HepG2 (cell line): ENCODE measurements at regions not wholly inside any gene's neighbourhood (a gene's known extent, or its start where the extent isn't known, plus 50 kb on each side); places are given as distances from the start of the nearest gene placed in this dataset.

Experiments
- ATAC-seq: fragments of 200-7000 bp; cut with Tn5 transposase; 3 replicates; pipeline ENCODE4 v1.9.1; 2020; ENCODE audit warnings: mild to moderate bottlenecking, moderate library complexity
- BruUV-seq: library from RNA; stranded (reverse); fragments of 400-500 nt; replicated peaks from 2 replicates; lab custom pipeline; 2021; lab: Mats Ljungman, UMichigan
- CTCF ChIA-PET: fragments of 300-600 bp; formaldehyde crosslinking; extraction: SDS; loops from one replicate; lab custom pipeline; 2021; ENCODE audit warnings: low total read pairs, inconsistent platforms, low intra/inter-chr PET ratio; lab: Yijun Ruan, JAX
- POLR2A ChIA-PET: fragments of 350-600 bp; sonication (Branson Sonifier 250); formaldehyde crosslinking; loops from one replicate; lab custom pipeline; 2020; ENCODE audit warnings: antibody characterized with exemption, inconsistent platforms; lab: Yijun Ruan, JAX
- DNase-seq: peaks from one replicate; pipeline ENCODE4 v3.0.0-alpha.2; 2015; ENCODE audit warnings: low spot score
- FAIRE-seq: peaks from 3 replicates; lab custom pipeline; 2011; peaks lifted over from hg19 to GRCh38; lab: Jason Lieb, UNC
- H2AFZ ChIP-seq: one replicate; pipeline ENCODE4 v1.6.1; 2011; ENCODE audit warnings: low read length, inconsistent platforms
- H3K27ac ChIP-seq: fragments of 300-600 bp; 3 replicates; pipeline ENCODE4 v1.8.0; 2011; ENCODE audit warnings: mixed run types, mild to moderate bottlenecking, mixed read lengths, low read length, inconsistent platforms; ENCODE audit not compliant: insufficient read depth; ENCODE audit errors: extremely low read length
- H3K27me3 ChIP-seq, 2 experiments: fragments of 200-600 bp in 1 of 2; 2 replicates in 1 of 2; 3 replicates in 1 of 2; pipeline versions ENCODE4 v1.6.0 to v1.8.0; 2011; ENCODE audit warnings: low read length in 2 of 2, mild to moderate bottlenecking in 2 of 2, moderate library complexity in 2 of 2, inconsistent platforms in 1 of 2; ENCODE audit not compliant: insufficient read depth in 2 of 2, control insufficient read depth in 1 of 2
- H3K36me3 ChIP-seq, 2 experiments: fragments of 200-600 bp in 1 of 2; replicated peaks in 1 of 2; 2 replicates in 1 of 2; 3 replicates in 1 of 2; pipeline versions ENCODE4 v1.5.1 to v1.8.0; 2011; ENCODE audit warnings: low read length in 2 of 2, inconsistent platforms in 1 of 2; ENCODE audit not compliant: insufficient read depth in 2 of 2, control insufficient read depth in 1 of 2
- H3K4me1 ChIP-seq: 2 replicates; pipeline ENCODE4 v1.5.1; 2012; ENCODE audit warnings: low read length, inconsistent platforms; ENCODE audit not compliant: insufficient read depth
- H3K4me2 ChIP-seq: 2 replicates; pipeline ENCODE4 v1.6.0; 2011; ENCODE audit warnings: low read depth, low read length, inconsistent platforms
- H3K4me3 ChIP-seq, 3 experiments: fragments of 200-600 bp in 1 of 3; sonication (generic), shearing (Covaris generic) in 1 of 3; replicated peaks in 1 of 3; 2 replicates each; pipeline ENCODE4 v1.5.1; 2011 to 2016; ENCODE audit warnings: low read length in 3 of 3, inconsistent platforms in 2 of 3, low read depth in 2 of 3, mild to moderate bottlenecking in 2 of 3, control low read depth in 1 of 3, mixed read lengths in 1 of 3; ENCODE audit not compliant: insufficient read depth in 1 of 3
- H3K79me2 ChIP-seq: one replicate; pipeline ENCODE4 v1.6.1; 2011; ENCODE audit warnings: low read length, inconsistent platforms; ENCODE audit not compliant: insufficient read depth
- H3K9ac ChIP-seq: 2 replicates; pipeline ENCODE4 v1.6.0; 2011; ENCODE audit warnings: mild to moderate bottlenecking, low read depth, low read length, inconsistent platforms; ENCODE audit not compliant: insufficient read depth
- H3K9me3 ChIP-seq: 2 replicates; pipeline ENCODE4 v1.5.1; 2012; ENCODE audit warnings: mild to moderate bottlenecking, low read length
- H4K20me1 ChIP-seq: 2 replicates; pipeline ENCODE4 v1.6.0; 2011; ENCODE audit warnings: inconsistent platforms, mild to moderate bottlenecking, low read length, moderate library complexity; ENCODE audit not compliant: insufficient read depth
- BHLHE40 ChIP-seq: IDR thresholded peaks from 2 replicates; pipeline ENCODE4 v1.6.1; 2011; ENCODE audit warnings: low read length, improper control_type of control experiment
- GATAD1 ChIP-seq: IDR thresholded peaks from 2 replicates; pipeline ENCODE4 v1.6.1; 2016; ENCODE audit warnings: missing genetic modification reagents, missing compliant biosample characterization
- GATAD2A ChIP-seq: IDR thresholded peaks from 2 replicates; pipeline ENCODE4 v1.6.1; 2016
- HCFC1 ChIP-seq: fragments of 150-350 bp; IDR thresholded peaks from 2 replicates; pipeline ENCODE4 v1.6.1; 2014; ENCODE audit warnings: low read depth, low read length
- MIER2 ChIP-seq: IDR thresholded peaks from 2 replicates; pipeline ENCODE4 v1.6.1; 2016; ENCODE audit warnings: missing biosample characterization, missing genetic modification reagents
- MIXL1 ChIP-seq: IDR thresholded peaks from 2 replicates; pipeline ENCODE4 v1.6.1; 2016
- NCOA5 ChIP-seq: sonication (generic); formaldehyde crosslinking; IDR thresholded peaks from 2 replicates; pipeline ENCODE4 v1.4.0; 2020; ENCODE audit warnings: missing genetic modification reagents
- NFIC ChIP-seq: IDR thresholded peaks from 2 replicates; pipeline ENCODE4 v1.6.1; 2012; ENCODE audit warnings: mild to moderate bottlenecking, low read length, inconsistent platforms
- PBX3 ChIP-seq: sonication (generic); formaldehyde crosslinking; IDR thresholded peaks from 2 replicates; pipeline ENCODE4 v1.8.1; 2023; ENCODE audit warnings: missing genetic modification reagents, inconsistent platforms, borderline replicate concordance
- SETDB1 ChIP-seq: sonication (generic); formaldehyde crosslinking; IDR thresholded peaks from 2 replicates; pipeline ENCODE4 v1.5.1; 2020; ENCODE audit warnings: missing genetic modification reagents, mild to moderate bottlenecking, borderline replicate concordance
- SMC3 ChIP-seq: IDR thresholded peaks from 2 replicates; pipeline ENCODE4 v1.6.1; 2011; ENCODE audit warnings: low read length, improper control_type of control experiment
- SNAPC4 ChIP-seq: sonication (generic); formaldehyde crosslinking; IDR thresholded peaks from 2 replicates; pipeline ENCODE4 v1.4.0; 2020; ENCODE audit warnings: mild to moderate bottlenecking, missing genetic modification reagents
- ZMYM3 ChIP-seq: sonication (generic); formaldehyde crosslinking; IDR thresholded peaks from 2 replicates; pipeline ENCODE4 v1.5.1; 2020; ENCODE audit warnings: mild to moderate bottlenecking, missing genetic modification reagents
- ZNF260 ChIP-seq: sonication (generic); formaldehyde crosslinking; IDR thresholded peaks from 2 replicates; pipeline ENCODE4 v1.4.0; 2020; ENCODE audit warnings: missing genetic modification reagents, low read depth, mild to moderate bottlenecking, borderline replicate concordance
- ZNF431 ChIP-seq: sonication (generic); formaldehyde crosslinking; IDR thresholded peaks from 2 replicates; pipeline ENCODE4 v1.9.0; 2022; ENCODE audit warnings: missing genetic modification reagents, low read depth, mild to moderate bottlenecking, borderline replicate concordance
- ZNF652 ChIP-seq: IDR thresholded peaks from 2 replicates; pipeline ENCODE4 v1.6.1; 2016; ENCODE audit warnings: low read depth, borderline replicate concordance
- WGBS: methylation state at CpG from one replicate; pipeline ENCODE4 v1.1.6; 2017; ENCODE audit warnings: low lambda C conversion rate; 5-methylcytosine and 5-hydroxymethylcytosine counted together
- in situ Hi-C: cut with HindIII; loops from 2 replicates; pipeline ENCODE4 v1.10.0; 2017; ENCODE audit warnings: low pct_unique_long_range_greater_than_20kb; ENCODE audit not compliant: extremely low pct_ligation_motif_present
- intact Hi-C: fragments of 100-400 bp; cut with micrococcal nuclease; formaldehyde crosslinking; loops from one replicate; pipeline ENCODE4 v1.10.0; 2022; ENCODE audit not compliant: unreplicated experiment
- TF ChIP-seq, protein P1 (sequence below): sonication (generic); formaldehyde crosslinking; IDR thresholded peaks from 2 replicates; pipeline ENCODE4 v1.5.0; 2020; ENCODE audit warnings: mild to moderate bottlenecking, missing genetic modification reagents, moderate library complexity
- TF ChIP-seq, protein P2 (sequence below): sonication (generic); formaldehyde crosslinking; IDR thresholded peaks from 2 replicates; pipeline ENCODE4 v1.9.0; 2021; ENCODE audit warnings: missing genetic modification reagents, mild to moderate bottlenecking, borderline replicate concordance

DNA sequence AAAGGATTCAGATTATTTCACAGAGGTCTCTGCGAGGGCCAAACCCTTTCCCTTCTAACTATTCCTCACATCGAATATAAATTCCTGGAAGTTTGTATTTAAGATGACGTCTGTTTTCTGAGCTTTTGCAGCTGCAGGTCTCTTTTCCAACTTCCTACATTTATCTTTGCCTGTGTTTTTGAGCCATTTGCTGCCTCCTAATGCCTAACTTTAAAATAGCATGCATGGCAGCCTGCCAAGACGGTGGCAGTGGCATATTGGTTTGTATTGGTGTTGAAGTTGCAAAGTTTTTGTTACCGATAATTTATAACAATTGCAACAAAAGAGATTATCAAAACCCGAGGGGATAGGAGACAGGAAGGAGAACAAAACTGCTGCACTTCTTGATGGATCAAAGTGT is 187.1 kb upstream of the DNAJC19 start:
- H4K20me1 ChIP-seq: no peaks in the 10 kb centered on the region
- no peak overlapping the region for H3K27ac ChIP-seq
- WGBS: 1% methylated on average over 6 of the region's 6 CpGs
- ATAC-seq (peak; percentile 60; the same call in 2 of the 3 replicates), DNase-seq (peak; percentile 41), FAIRE-seq (no peak)
- no peaks in the 10 kb centered on the region for H3K27me3 ChIP-seq
- no peak overlapping the region for H3K9ac ChIP-seq
- no peaks in the 10 kb centered on the region for H3K79me2 ChIP-seq
- ChIA-PET CTCF (interaction anchor here (1.5 to 2.1 kb wide), 2 partner anchors 371 to 374 kb away, joined by 5 to 10 read pairs; no protein-coding TSS in a partner anchor), POLR2A (no interaction called here)
- H2AFZ ChIP-seq: no peak overlapping the region
- no peaks in the 10 kb centered on the region for H3K4me1 ChIP-seq
- in situ Hi-C loops (loop anchor here (10.0 kb wide), 1 partner anchor 372 kb away; no protein-coding TSS in a partner anchor), intact Hi-C loops (loop anchor here (1.0 to 10.0 kb wide), 2 partner anchors 192 to 373 kb away; partner anchors contain the start of gene DNAJC19)
- no peaks in the 10 kb centered on the region for H3K36me3 ChIP-seq
- BruUV-seq: no TSS peak
- no peaks in the 10 kb centered on the region for H3K9me3 ChIP-seq
- H3K4me3 ChIP-seq: no peak overlapping the region
- H3K4me2 ChIP-seq: no peak overlapping the region
- TF ChIP-seq SMC3: peak; percentile 65
- TF ChIP-seq ZNF652 (CRISPR knock-in tag): 0 out of 2 replicates have a peak, but pooled peaks have one; percentile 48
- TF ChIP-seq ZMYM3: no peak
- no peak for TF ChIP-seq GATAD1 (CRISPR knock-in tag)
- no peak for TF ChIP-seq MIER2 (CRISPR knock-in tag)
- no peak for TF ChIP-seq ZNF431 (CRISPR knock-in tag)
- no peak for TF ChIP-seq SETDB1
- TF ChIP-seq ZNF260: no peak
- 0 out of 2 replicates have a peak, but pooled peaks have one; percentile 52 for TF ChIP-seq NFIC
- TF ChIP-seq, protein P1, sequence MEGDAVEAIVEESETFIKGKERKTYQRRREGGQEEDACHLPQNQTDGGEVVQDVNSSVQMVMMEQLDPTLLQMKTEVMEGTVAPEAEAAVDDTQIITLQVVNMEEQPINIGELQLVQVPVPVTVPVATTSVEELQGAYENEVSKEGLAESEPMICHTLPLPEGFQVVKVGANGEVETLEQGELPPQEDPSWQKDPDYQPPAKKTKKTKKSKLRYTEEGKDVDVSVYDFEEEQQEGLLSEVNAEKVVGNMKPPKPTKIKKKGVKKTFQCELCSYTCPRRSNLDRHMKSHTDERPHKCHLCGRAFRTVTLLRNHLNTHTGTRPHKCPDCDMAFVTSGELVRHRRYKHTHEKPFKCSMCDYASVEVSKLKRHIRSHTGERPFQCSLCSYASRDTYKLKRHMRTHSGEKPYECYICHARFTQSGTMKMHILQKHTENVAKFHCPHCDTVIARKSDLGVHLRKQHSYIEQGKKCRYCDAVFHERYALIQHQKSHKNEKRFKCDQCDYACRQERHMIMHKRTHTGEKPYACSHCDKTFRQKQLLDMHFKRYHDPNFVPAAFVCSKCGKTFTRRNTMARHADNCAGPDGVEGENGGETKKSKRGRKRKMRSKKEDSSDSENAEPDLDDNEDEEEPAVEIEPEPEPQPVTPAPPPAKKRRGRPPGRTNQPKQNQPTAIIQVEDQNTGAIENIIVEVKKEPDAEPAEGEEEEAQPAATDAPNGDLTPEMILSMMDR (CRISPR knock-in tag): peak; percentile 70
- no peak for TF ChIP-seq PBX3 (CRISPR knock-in tag)
- no peak for TF ChIP-seq GATAD2A (CRISPR knock-in tag)
- TF ChIP-seq HCFC1: no peak
- TF ChIP-seq MIXL1 (CRISPR knock-in tag): 0 out of 2 replicates have a peak, but pooled peaks have one; percentile 23
- TF ChIP-seq BHLHE40: no peak
- no peak for TF ChIP-seq SNAPC4 (CRISPR knock-in tag)
- TF ChIP-seq, protein P2, sequence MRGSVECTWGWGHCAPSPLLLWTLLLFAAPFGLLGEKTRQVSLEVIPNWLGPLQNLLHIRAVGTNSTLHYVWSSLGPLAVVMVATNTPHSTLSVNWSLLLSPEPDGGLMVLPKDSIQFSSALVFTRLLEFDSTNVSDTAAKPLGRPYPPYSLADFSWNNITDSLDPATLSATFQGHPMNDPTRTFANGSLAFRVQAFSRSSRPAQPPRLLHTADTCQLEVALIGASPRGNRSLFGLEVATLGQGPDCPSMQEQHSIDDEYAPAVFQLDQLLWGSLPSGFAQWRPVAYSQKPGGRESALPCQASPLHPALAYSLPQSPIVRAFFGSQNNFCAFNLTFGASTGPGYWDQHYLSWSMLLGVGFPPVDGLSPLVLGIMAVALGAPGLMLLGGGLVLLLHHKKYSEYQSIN (CRISPR knock-in tag): no peak
- TF ChIP-seq NCOA5 (CRISPR knock-in tag): no peak
